WERI-Rb-1 (cell line): ENCODE measurements at regions not wholly inside any gene's neighbourhood (a gene's known extent, or its start where the extent isn't known, plus 50 kb on each side); places are given as distances from the start of the nearest gene placed in this dataset.

Experiments used
- DNase-seq: peaks from one replicate; pipeline ENCODE4 v3.0.0-alpha.2; 2020
- H3K27ac ChIP-seq: fragments of 250-450 bp; sonication (Bioruptor Pico); 2 replicates; pipeline ENCODE4 v1.5.1; 2020; ENCODE audit warnings: mild to moderate bottlenecking, moderate library complexity
- H3K27me3 ChIP-seq: fragments of 250-450 bp; sonication (Bioruptor Pico); 2 replicates; pipeline ENCODE4 v1.5.1; 2021; ENCODE audit warnings: mild to moderate bottlenecking, low read depth, moderate library complexity; ENCODE audit not compliant: insufficient read depth, severe bottlenecking
- H3K36me3 ChIP-seq: fragments of 250-450 bp; sonication (Bioruptor Pico); 2 replicates; pipeline ENCODE4 v1.5.1; 2020; ENCODE audit warnings: mild to moderate bottlenecking, moderate library complexity
- H3K4me3 ChIP-seq: 2 replicates; pipeline ENCODE4 v1.5.1; 2011; ENCODE audit warnings: low read depth, mild to moderate bottlenecking, control low read depth, low read length
- H3K9me3 ChIP-seq: fragments of 250-450 bp; sonication (Bioruptor Pico); 2 replicates; pipeline ENCODE4 v1.5.1; 2021; ENCODE audit warnings: mild to moderate bottlenecking, moderate library complexity; ENCODE audit not compliant: severe bottlenecking
- TF ChIP-seq, protein P1 (sequence below): IDR thresholded peaks from 2 replicates; pipeline ENCODE4 v1.5.1; 2011; ENCODE audit warnings: low read depth, mild to moderate bottlenecking, control low read depth, inconsistent platforms, low read length

DNA sequence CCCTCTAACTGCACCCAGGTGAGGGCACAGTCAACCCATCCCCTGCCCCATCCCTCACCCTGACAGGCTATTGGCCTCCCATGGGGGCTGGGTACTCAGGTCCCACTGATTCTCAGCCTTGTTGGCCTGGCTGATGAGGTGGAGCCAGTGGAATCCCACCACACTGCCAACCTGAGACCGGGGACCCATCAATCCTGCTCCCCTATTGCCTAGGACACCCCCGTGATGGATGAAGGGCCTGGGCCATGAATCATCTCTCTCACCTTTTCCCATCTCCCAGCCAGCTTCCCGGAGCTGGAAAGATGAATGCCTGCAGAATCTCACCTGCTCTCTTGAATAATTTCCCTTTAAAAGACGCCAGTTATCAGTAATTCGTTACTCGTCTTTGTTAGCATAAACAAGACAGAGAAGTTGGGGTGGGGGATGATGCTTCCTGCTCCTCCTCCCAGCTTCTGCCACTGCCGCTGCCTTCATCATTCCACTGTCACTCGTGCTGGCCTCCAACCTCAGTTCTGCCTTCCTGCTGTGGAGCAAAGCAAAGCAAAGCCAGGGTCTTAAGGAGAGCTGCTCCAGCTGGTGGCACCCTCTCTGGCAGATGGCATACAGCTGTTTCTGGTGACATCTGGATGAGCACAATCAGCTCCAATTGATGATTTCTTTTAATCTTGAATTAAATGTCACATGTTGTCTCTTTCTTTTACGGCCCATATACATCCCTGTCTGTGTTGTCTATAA, 204.0 kb upstream of the NECTIN1 start:
- H3K27ac ChIP-seq: no peak overlapping the region
- no peaks in the 10 kb centered on the region for H3K27me3 ChIP-seq
- DNase-seq: no peak
- TF ChIP-seq, protein P1, sequence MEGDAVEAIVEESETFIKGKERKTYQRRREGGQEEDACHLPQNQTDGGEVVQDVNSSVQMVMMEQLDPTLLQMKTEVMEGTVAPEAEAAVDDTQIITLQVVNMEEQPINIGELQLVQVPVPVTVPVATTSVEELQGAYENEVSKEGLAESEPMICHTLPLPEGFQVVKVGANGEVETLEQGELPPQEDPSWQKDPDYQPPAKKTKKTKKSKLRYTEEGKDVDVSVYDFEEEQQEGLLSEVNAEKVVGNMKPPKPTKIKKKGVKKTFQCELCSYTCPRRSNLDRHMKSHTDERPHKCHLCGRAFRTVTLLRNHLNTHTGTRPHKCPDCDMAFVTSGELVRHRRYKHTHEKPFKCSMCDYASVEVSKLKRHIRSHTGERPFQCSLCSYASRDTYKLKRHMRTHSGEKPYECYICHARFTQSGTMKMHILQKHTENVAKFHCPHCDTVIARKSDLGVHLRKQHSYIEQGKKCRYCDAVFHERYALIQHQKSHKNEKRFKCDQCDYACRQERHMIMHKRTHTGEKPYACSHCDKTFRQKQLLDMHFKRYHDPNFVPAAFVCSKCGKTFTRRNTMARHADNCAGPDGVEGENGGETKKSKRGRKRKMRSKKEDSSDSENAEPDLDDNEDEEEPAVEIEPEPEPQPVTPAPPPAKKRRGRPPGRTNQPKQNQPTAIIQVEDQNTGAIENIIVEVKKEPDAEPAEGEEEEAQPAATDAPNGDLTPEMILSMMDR: no peak
- no peak overlapping the region for H3K4me3 ChIP-seq
- H3K9me3 ChIP-seq: no peaks in the 10 kb centered on the region
- H3K36me3 ChIP-seq: no peaks in the 10 kb centered on the region

DNA sequence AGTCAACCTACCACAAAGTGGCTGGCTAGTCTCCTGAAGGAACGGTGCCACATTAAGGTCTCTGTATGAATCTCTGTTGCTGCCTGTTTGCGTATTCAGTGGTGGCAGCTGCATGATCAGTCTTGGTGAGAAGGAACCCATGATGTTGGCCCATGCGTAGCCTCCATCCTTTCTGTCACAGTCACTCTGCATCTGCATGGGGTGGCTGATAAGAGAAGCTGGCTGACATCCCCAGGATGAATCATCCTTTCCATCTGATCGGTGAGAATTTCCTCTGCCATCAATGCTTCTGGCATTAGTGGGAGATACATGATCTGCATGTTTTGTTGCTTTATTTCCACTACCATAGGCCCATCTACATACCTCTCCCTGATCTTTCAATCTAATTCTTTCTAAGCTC, 199.0 kb upstream of the NECTIN1 start:
- Histone ChIP-seq H3K27ac (no peak overlapping the region), H3K27me3 (no peaks in the 10 kb centered on the region), H3K9me3 (no peaks in the 10 kb centered on the region), H3K4me3 (no peak overlapping the region), H3K36me3 (no peaks in the 10 kb centered on the region)
- TF ChIP-seq, protein P1: no peak
- DNase-seq: no peak

DNA sequence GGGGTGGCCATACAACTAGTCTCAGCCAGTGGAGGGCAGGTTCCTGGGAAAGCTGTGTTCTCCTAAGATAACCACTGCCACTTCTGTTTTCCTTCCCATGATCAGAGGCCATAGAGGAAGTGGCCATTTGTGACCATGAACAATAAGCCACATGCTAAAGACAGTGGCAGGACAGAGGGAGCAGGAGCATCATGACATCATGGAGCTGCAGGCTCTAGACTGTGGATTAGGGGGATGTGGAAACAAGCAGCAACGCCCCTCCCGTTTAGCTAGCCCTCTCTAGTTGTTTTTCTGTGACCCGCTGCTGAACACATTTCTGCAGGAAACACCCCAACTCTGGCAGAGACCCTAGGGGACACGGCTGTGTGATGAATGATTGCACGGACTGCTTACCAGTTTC, 195.0 kb upstream of the NECTIN1 start:
- Histone ChIP-seq H3K4me3 (no peak overlapping the region), H3K27me3 (no peaks in the 10 kb centered on the region), H3K36me3 (no peaks in the 10 kb centered on the region), H3K9me3 (no peaks in the 10 kb centered on the region), H3K27ac (no peak overlapping the region)
- DNase-seq: no peak
- TF ChIP-seq, protein P1: no peak

DNA sequence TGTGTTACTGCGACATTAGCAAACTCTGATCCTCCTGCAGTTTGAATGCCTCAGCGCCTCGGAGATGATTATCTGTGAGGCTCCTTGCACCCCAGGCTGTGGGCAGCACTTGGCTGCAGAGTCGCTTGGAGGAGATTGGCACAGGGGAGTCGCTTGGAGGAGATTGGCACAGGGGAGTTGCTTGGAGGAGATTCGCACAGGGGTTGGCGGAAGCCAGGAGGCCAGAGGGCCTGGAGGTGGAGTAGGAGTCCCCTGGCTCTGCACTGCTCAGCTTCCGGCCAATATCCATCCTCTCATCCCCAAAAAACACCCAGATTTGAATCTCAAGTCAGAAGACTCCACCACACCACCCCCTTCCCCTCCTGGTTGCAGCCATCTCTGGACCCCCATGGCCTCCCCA, 192.6 kb upstream of the NECTIN1 start:
- Histone ChIP-seq H3K27me3 (no peaks in the 10 kb centered on the region), H3K4me3 (no peak overlapping the region), H3K36me3 (no peaks in the 10 kb centered on the region), H3K9me3 (no peaks in the 10 kb centered on the region), H3K27ac (no peak overlapping the region)
- no peak for DNase-seq
- TF ChIP-seq, protein P1: no peak

DNA sequence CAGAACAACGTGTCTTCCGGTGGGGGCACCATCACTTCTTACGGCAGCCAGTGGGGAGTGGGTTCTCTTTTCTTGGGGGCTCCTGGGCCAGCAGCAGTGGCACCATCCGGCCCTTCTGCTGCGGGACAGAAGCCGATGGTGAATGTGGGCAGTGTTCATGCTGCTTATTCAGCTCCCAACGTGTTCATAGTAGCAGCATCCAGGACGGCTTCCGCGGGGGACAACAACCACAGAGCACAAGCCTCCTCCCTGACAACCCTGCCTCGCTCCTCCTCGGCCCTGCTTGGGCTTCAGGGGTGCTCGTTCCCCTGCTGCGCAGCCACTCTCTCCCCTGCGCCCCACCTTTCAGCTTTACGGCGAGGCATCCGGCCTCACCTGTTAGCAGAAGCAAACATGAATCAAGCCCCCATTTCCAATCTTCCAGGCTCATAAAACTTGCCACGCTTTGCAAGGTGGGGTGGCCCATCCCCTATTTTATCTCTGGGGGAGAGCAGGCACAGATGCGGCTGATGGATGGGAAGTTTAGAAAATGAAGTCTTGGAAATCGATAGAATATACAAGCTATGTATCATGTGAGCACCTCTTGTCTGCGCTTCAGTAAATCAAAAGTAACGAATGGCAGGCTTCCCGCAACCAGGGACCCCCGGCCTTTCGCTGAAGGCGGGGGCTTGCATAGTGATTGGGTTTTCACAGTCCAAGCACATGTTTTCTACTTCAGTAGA, 191.8 kb upstream of the NECTIN1 start:
- H3K27me3 ChIP-seq: no peaks in the 10 kb centered on the region

More for the DNA sequence above, 191.8 kb upstream of the NECTIN1 start:
- no peak for DNase-seq
- no peak overlapping the region for H3K27ac ChIP-seq
- no peaks in the 10 kb centered on the region for H3K9me3 ChIP-seq
- no peak overlapping the region for H3K4me3 ChIP-seq
- H3K36me3 ChIP-seq: no peaks in the 10 kb centered on the region
- TF ChIP-seq, protein P1: no peak
